Fibroblast of mammary gland (primary cell): ENCODE measurements at regions not wholly inside any gene's neighbourhood (a gene's known extent, or its start where the extent isn't known, plus 50 kb on each side); places are given as distances from the start of the nearest gene placed in this dataset.

ENCODE experiments used
- DNase-seq: peaks from one replicate; pipeline ENCODE4 v3.0.0-alpha.2; 2010; ENCODE audit warnings: low read depth
- H3K4me3 ChIP-seq: 2 replicates; pipeline ENCODE4 v1.5.1; 2011; ENCODE audit warnings: low read depth, mild to moderate bottlenecking, low read length, moderate library complexity; ENCODE audit not compliant: control insufficient read depth
- CTCF ChIP-seq: conservative IDR thresholded peaks from 2 replicates; pipeline ENCODE4 v1.5.1; 2011; ENCODE audit warnings: low read depth, low read length, inconsistent platforms; ENCODE audit not compliant: control insufficient read depth, insufficient read depth

GRCh38 chr5:98455665-98456064, 317.8 kb upstream of the RGMB start:
- no peak overlapping the region for H3K4me3 ChIP-seq
- DNase-seq: peak; percentile 85

GRCh38 chr5:98458004-98458403, 315.5 kb upstream of the RGMB start:
- no peak for TF ChIP-seq CTCF
- DNase-seq: peak; percentile 97
- H3K4me3 ChIP-seq: no peak overlapping the region

More at GRCh38 chr5:98455665-98456064, 317.8 kb upstream of the RGMB start:
- TF ChIP-seq CTCF: no peak

- DNase-seq: no peak
- no peak for TF ChIP-seq CTCF
- no peak overlapping the region for H3K4me3 ChIP-seq
These were observed 314.7 kb upstream of the RGMB start for GRCh38 chr5:98458726-98459125.

- H3K4me3 ChIP-seq: no peak overlapping the region
- no peak for TF ChIP-seq CTCF
- DNase-seq: peak; percentile 39
These were observed 312.9 kb upstream of the RGMB start for GRCh38 chr5:98460536-98460935.

GRCh38 chr5:98461485-98461884, 312.0 kb upstream of the RGMB start:
- no peak overlapping the region for H3K4me3 ChIP-seq
- no peak for TF ChIP-seq CTCF
- DNase-seq: no peak

- no peak overlapping the region for H3K4me3 ChIP-seq
- no peak for DNase-seq
- TF ChIP-seq CTCF: no peak
These were observed 310.2 kb upstream of the RGMB start for GRCh38 chr5:98463222-98463621.

GRCh38 chr5:98463676-98464075, 309.8 kb upstream of the RGMB start:
- no peak for DNase-seq
- no peak for TF ChIP-seq CTCF
- no peak overlapping the region for H3K4me3 ChIP-seq
